K562 (cell line): ENCODE measurements at regions not wholly inside any gene's neighbourhood (a gene's known extent, or its start where the extent isn't known, plus 50 kb on each side); places are given as distances from the start of the nearest gene placed in this dataset.
"Not testable (repeated sequence)": the region's sequence is repeated elsewhere in the genome, so short reads cannot be mapped to it uniquely, and the experiment has no call there.

Source experiments
- ATAC-seq: fragments of 200-7000 bp; cut with Tn5 transposase; 3 replicates; pipeline ENCODE4 v1.9.1; 2020; ENCODE audit warnings: moderate library complexity
- BruUV-seq: library from RNA; stranded (reverse); fragments of 400-500 nt; replicated peaks from 2 replicates; lab custom pipeline; 2021; lab: Mats Ljungman, UMichigan
- CTCF ChIA-PET: fragments of 300-600 bp; formaldehyde crosslinking; extraction: SDS; loops from one replicate; lab custom pipeline; 2021; ENCODE audit warnings: low intra/inter-chr PET ratio; lab: Yijun Ruan, JAX
- POLR2A ChIA-PET: fragments of 300-600, 350-650 bp; sonication (Branson Sonifier 250); formaldehyde crosslinking; extraction: SDS; loops from one replicate; lab custom pipeline; 2021; ENCODE audit warnings: antibody characterized with exemption, inconsistent platforms; lab: Yijun Ruan, JAX
- DNase-seq, 4 experiments: peaks; one replicate each; pipeline versions ENCODE4 v3.0.0 to v3.0.0-alpha.2; 2011 to 2018; ENCODE audit warnings: low spot score in 3 of 4, mixed read lengths in 3 of 4; ENCODE audit errors: extremely low read depth in 1 of 4
- FAIRE-seq: peaks from 2 replicates; lab custom pipeline; 2011; peaks lifted over from hg19 to GRCh38; lab: Jason Lieb, UNC
- H2AFZ ChIP-seq: 2 replicates; pipeline ENCODE4 v1.6.0; 2011; ENCODE audit warnings: low read depth, low read length, control low read depth, inconsistent platforms
- H3K27ac ChIP-seq: fragments of 200-600 bp; 3 replicates; pipeline ENCODE4 v1.8.0; 2011; ENCODE audit warnings: low read depth, mild to moderate bottlenecking, control low read depth, inconsistent platforms, low read length, moderate library complexity, mixed read lengths; ENCODE audit errors: extremely low read depth
- H3K27me3 ChIP-seq, 2 experiments: fragments of 300-600 bp in 1 of 2; 2 replicates in 1 of 2; 3 replicates in 1 of 2; pipeline versions ENCODE4 v1.6.0 to v1.8.0; 2011; ENCODE audit warnings: inconsistent platforms in 2 of 2, low read length in 2 of 2, mild to moderate bottlenecking in 1 of 2, mixed read lengths in 1 of 2, moderate library complexity in 1 of 2; ENCODE audit not compliant: control insufficient read depth in 2 of 2, insufficient read depth in 2 of 2
- H3K36me3 ChIP-seq: fragments of 300-600 bp; 3 replicates; pipeline ENCODE4 v1.8.0; 2011; ENCODE audit warnings: mild to moderate bottlenecking, low read length, inconsistent platforms; ENCODE audit not compliant: control insufficient read depth, insufficient read depth
- H3K4me1 ChIP-seq, 2 experiments: fragments of 200-600 bp in 1 of 2; replicated peaks in 1 of 2; 2 replicates in 1 of 2; 3 replicates in 1 of 2; pipeline versions ENCODE4 v1.5.1 to v1.8.0; 2011; ENCODE audit warnings: inconsistent platforms in 2 of 2, low read length in 2 of 2, mild to moderate bottlenecking in 1 of 2, mixed read lengths in 1 of 2, moderate library complexity in 1 of 2; ENCODE audit not compliant: control insufficient read depth in 2 of 2, insufficient read depth in 2 of 2
- H3K4me2 ChIP-seq: 2 replicates; pipeline ENCODE4 v1.6.1; 2011; ENCODE audit warnings: low read length, control low read depth, inconsistent platforms, mixed read lengths; ENCODE audit not compliant: insufficient read depth
- H3K4me3 ChIP-seq: fragments of 200-600 bp; sonication (generic), shearing (Covaris generic); 2 replicates; pipeline ENCODE4 v1.5.1; 2016; ENCODE audit warnings: control low read depth, inconsistent platforms
- H3K79me2 ChIP-seq: fragments of 200-600 bp; 3 replicates; pipeline ENCODE4 v1.8.0; 2011; ENCODE audit warnings: low read length, inconsistent platforms; ENCODE audit not compliant: control insufficient read depth, insufficient read depth
- H3K9ac ChIP-seq, 2 experiments: 2 replicates each; pipeline versions ENCODE4 v1.6.0 to v1.6.1; 2011; ENCODE audit warnings: low read depth in 2 of 2, low read length in 2 of 2, control low read depth in 1 of 2, inconsistent platforms in 1 of 2, mild to moderate bottlenecking in 1 of 2, mixed read lengths in 1 of 2; ENCODE audit not compliant: insufficient read depth in 1 of 2
- H3K9me1 ChIP-seq: one replicate; pipeline ENCODE4 v1.6.0; 2011; ENCODE audit warnings: inconsistent platforms, mild to moderate bottlenecking, low read length, moderate library complexity; ENCODE audit not compliant: control insufficient read depth, insufficient read depth
- H3K9me3 ChIP-seq: replicated peaks from 2 replicates; pipeline ENCODE4 v1.5.1; 2011; ENCODE audit warnings: low read depth, low read length, inconsistent platforms; ENCODE audit not compliant: control insufficient read depth, insufficient read depth
- H4K20me1 ChIP-seq: replicated peaks from 2 replicates; pipeline ENCODE4 v1.6.1; 2011; ENCODE audit warnings: low read length, inconsistent platforms, mixed read lengths; ENCODE audit not compliant: control insufficient read depth, insufficient read depth
- CBX3 ChIP-seq, 2 experiments: IDR thresholded peaks; 1 replicate in 1 of 2; 2 replicates in 1 of 2; pipeline ENCODE4 v1.6.1; 2012; ENCODE audit warnings: inconsistent platforms in 2 of 2, low read length in 2 of 2, borderline replicate concordance in 1 of 2, control low read depth in 1 of 2
- GABPB2 ChIP-seq: fragments of 250-450 bp; sonication (Bioruptor Pico); conservative IDR thresholded peaks from 2 replicates; pipeline ENCODE4 v1.5.1; 2021; ENCODE audit warnings: mild to moderate bottlenecking
- GATAD2B ChIP-seq: fragments of 450-650 bp; IDR thresholded peaks from 2 replicates; pipeline ENCODE4 v1.6.1; 2017; ENCODE audit warnings: mild to moderate bottlenecking, borderline replicate concordance
- THRAP3 ChIP-seq: fragments of 450-650 bp; IDR thresholded peaks from 2 replicates; pipeline ENCODE4 v1.6.1; 2016; ENCODE audit warnings: mild to moderate bottlenecking, inconsistent platforms, borderline replicate concordance
- ZNF77 ChIP-seq: fragments of 250-450 bp; sonication (Bioruptor Pico); IDR thresholded peaks from 2 replicates; pipeline ENCODE4 v1.5.0; 2020
- WGBS: fragments of 100-300 bp; shearing (Covaris generic); methylation state at CpG from one replicate; pipeline ENCODE4 v1.1.6; 2016; ENCODE audit warnings: low coverage, mixed read lengths; ENCODE audit not compliant: insufficient coverage; ENCODE audit errors: missing lambda C conversion rate; 5-methylcytosine and 5-hydroxymethylcytosine counted together
- in situ Hi-C: fragments of 300-500 bp; cut with MboI; formaldehyde crosslinking; loops from 4 replicates; pipeline ENCODE4 v1.15.0; 2018; ENCODE audit warnings: inconsistent platforms, mixed read lengths
- intact Hi-C: fragments of 100-400 bp; cut with micrococcal nuclease; formaldehyde crosslinking; loops from 2 replicates; pipeline ENCODE4 v1.14.2; 2022
- TF ChIP-seq, protein P1 (sequence below), 2 experiments: IDR thresholded peaks; 2 replicates each; pipeline ENCODE4 v1.6.1; 2012; ENCODE audit warnings: improper control_type of control experiment in 2 of 2, low read depth in 2 of 2, low read length in 2 of 2, borderline replicate concordance in 1 of 2
- TF ChIP-seq, protein P2 (sequence below): fragments of 450-650 bp; IDR thresholded peaks from 2 replicates; pipeline ENCODE4 v1.6.1; 2016; ENCODE audit warnings: borderline replicate concordance

DNA sequence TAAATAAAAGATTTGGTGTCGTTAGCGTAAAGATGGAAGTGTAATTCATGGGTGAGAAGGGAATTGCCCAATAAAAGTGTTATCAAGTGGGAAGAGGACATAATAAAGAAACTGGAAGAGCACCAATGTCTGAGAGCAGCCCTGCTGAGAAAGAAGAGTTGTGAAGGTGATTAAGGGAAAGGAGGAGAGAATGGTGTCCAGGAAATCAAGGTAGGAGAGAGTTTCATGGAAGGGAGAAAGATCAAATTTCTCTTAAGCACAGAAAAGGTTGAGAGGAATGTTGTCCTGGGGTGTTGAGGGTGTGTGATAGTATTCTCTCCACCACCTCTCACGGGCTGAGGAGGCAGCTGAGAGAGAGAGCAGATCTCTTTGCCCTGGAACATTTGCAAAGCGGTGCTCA, 339.7 kb downstream of the SATB1 start (continued):
- TF ChIP-seq CBX3 (IDR thresholded peaks at IDR 0.05; ENCODE audit: borderline replicate concordance in 1 of 2, low read length in 2 of 2) = no peak
- TF ChIP-seq ZNF77 (CRISPR knock-in tag) = no peak
- TF ChIP-seq, protein P1, sequence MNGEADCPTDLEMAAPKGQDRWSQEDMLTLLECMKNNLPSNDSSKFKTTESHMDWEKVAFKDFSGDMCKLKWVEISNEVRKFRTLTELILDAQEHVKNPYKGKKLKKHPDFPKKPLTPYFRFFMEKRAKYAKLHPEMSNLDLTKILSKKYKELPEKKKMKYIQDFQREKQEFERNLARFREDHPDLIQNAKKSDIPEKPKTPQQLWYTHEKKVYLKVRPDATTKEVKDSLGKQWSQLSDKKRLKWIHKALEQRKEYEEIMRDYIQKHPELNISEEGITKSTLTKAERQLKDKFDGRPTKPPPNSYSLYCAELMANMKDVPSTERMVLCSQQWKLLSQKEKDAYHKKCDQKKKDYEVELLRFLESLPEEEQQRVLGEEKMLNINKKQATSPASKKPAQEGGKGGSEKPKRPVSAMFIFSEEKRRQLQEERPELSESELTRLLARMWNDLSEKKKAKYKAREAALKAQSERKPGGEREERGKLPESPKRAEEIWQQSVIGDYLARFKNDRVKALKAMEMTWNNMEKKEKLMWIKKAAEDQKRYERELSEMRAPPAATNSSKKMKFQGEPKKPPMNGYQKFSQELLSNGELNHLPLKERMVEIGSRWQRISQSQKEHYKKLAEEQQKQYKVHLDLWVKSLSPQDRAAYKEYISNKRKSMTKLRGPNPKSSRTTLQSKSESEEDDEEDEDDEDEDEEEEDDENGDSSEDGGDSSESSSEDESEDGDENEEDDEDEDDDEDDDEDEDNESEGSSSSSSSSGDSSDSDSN (IDR thresholded peaks at IDR 0.05; ENCODE audit: borderline replicate concordance in 1 of 2, low read depth in 2 of 2, low read length in 2 of 2) = no peak
- TF ChIP-seq THRAP3 = no peak
- no peak for TF ChIP-seq GATAD2B
- TF ChIP-seq, protein P2, sequence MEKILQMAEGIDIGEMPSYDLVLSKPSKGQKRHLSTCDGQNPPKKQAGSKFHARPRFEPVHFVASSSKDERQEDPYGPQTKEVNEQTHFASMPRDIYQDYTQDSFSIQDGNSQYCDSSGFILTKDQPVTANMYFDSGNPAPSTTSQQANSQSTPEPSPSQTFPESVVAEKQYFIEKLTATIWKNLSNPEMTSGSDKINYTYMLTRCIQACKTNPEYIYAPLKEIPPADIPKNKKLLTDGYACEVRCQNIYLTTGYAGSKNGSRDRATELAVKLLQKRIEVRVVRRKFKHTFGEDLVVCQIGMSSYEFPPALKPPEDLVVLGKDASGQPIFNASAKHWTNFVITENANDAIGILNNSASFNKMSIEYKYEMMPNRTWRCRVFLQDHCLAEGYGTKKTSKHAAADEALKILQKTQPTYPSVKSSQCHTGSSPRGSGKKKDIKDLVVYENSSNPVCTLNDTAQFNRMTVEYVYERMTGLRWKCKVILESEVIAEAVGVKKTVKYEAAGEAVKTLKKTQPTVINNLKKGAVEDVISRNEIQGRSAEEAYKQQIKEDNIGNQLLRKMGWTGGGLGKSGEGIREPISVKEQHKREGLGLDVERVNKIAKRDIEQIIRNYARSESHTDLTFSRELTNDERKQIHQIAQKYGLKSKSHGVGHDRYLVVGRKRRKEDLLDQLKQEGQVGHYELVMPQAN = no peak
- TF ChIP-seq GABPB2 = no peak
- TF ChIP-seq, all 486 proteins: peak for 0

DNA sequence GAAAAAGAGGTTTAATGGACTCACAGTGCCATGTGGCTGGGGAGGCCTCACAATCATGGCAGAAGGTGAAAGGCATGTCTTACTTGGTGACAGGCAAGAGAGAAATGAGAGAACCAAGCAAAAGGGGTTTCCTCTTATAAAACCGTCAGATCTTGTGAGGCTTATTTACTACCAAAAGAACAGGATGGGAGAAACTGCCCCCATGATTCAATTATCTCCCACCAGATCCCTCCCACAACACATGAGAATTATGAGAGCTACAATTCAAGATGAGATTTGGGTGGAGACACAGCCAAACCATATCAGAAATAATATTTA, 340.8 kb upstream of the TBC1D5 start:
- WGBS = 6% methylated on average over 1 of the region's 1 CpG
- H2AFZ ChIP-seq, H3K9ac ChIP-seq, FAIRE-seq, ATAC-seq, H3K27ac ChIP-seq, H3K36me3 ChIP-seq, H3K27me3 ChIP-seq, H3K4me3 ChIP-seq, intact Hi-C loops, H4K20me1 ChIP-seq, H3K4me2 ChIP-seq, H3K9me3 ChIP-seq, in situ Hi-C loops, H3K79me2 ChIP-seq, DNase-seq, BruUV-seq, CTCF ChIA-PET, H3K9me1 ChIP-seq: not testable (repeated sequence)
- POLR2A ChIA-PET = interaction anchor here (0.8 kb wide), 1 partner anchor 20 kb away, joined by 3 read pairs; no protein-coding TSS in a partner anchor
- peaks cover 0 to 12% of the 10 kb centered on the region in 2 experiments; a peak in 2 of 5 replicates for H3K4me1 ChIP-seq
